ENCODE measurements at regions not wholly inside any gene's neighbourhood (a gene's known extent, or its start where the extent isn't known, plus 50 kb on each side); places are given as distances from the start of the nearest gene placed in this dataset.

GRCh38 chr2:139055202-139055601, 275.0 kb upstream of the NXPH2 start:
- Histone ChIP-seq H3K27ac (no peak overlapping the region), H3K4me1 (no peaks in the 10 kb centered on the region), H3K4me3 (no peak overlapping the region), H3K36me3 (no peaks in the 10 kb centered on the region), H3K9me3 (no peaks in the 10 kb centered on the region), H3K27me3 (no peaks in the 10 kb centered on the region)
- no peak for TF ChIP-seq POLR2A (IDR thresholded peaks at IDR 0.05)
- no peak for TF ChIP-seq CTCF (IDR thresholded peaks at IDR 0.05)
- no peak for DNase-seq

- Histone ChIP-seq H3K27ac (no peak overlapping the region), H3K4me3 (no peak overlapping the region), H3K27me3 (no peaks in the 10 kb centered on the region), H3K9me3 (no peaks in the 10 kb centered on the region), H3K4me1 (no peaks in the 10 kb centered on the region), H3K36me3 (no peaks in the 10 kb centered on the region)
- TF ChIP-seq POLR2A (IDR thresholded peaks at IDR 0.05) (no peak), CTCF (IDR thresholded peaks at IDR 0.05) (no peak)
- no peak for DNase-seq
Observed at GRCh38 chr2:139048017-139048416, 267.8 kb upstream of the NXPH2 start.

- no peaks in the 10 kb centered on the region for H3K4me1 ChIP-seq
- no peak for DNase-seq
- TF ChIP-seq POLR2A (IDR thresholded peaks at IDR 0.05) (no peak), CTCF (IDR thresholded peaks at IDR 0.05) (no peak)
- peaks cover 0 to under 1% (median 0%) of the 10 kb centered on the region in 4 donors for H3K9me3 ChIP-seq
- no peaks in the 10 kb centered on the region for H3K36me3 ChIP-seq
- H3K4me3 ChIP-seq = no peak overlapping the region
- no peaks in the 10 kb centered on the region for H3K27me3 ChIP-seq
- no peak overlapping the region for H3K27ac ChIP-seq
Observed at GRCh38 chr2:139045524-139045923, 265.3 kb upstream of the NXPH2 start.

GRCh38 chr2:139034064-139034463, 253.9 kb upstream of the NXPH2 start:
- H3K4me3 ChIP-seq = no peak overlapping the region
- no peaks in the 10 kb centered on the region for H3K9me3 ChIP-seq
- TF ChIP-seq CTCF (IDR thresholded peaks at IDR 0.05) (no peak), POLR2A (IDR thresholded peaks at IDR 0.05) (no peak)
- no peaks in the 10 kb centered on the region for H3K36me3 ChIP-seq
- H3K4me1 ChIP-seq = no peaks in the 10 kb centered on the region
- no peak overlapping the region for H3K27ac ChIP-seq
- H3K27me3 ChIP-seq = no peaks in the 10 kb centered on the region
- DNase-seq = no peak

- no peak for DNase-seq
- Histone ChIP-seq H3K4me3 (no peak overlapping the region), H3K27me3 (no peaks in the 10 kb centered on the region), H3K27ac (no peak overlapping the region), H3K9me3 (no peaks in the 10 kb centered on the region), H3K4me1 (no peaks in the 10 kb centered on the region), H3K36me3 (no peaks in the 10 kb centered on the region)
- TF ChIP-seq POLR2A (IDR thresholded peaks at IDR 0.05) = no peak
- no peak for TF ChIP-seq CTCF (IDR thresholded peaks at IDR 0.05)
Observed at GRCh38 chr2:139033300-139033699, 253.1 kb upstream of the NXPH2 start.

- no peak overlapping the region for H3K27ac ChIP-seq
- no peaks in the 10 kb centered on the region for H3K4me1 ChIP-seq
- DNase-seq = no peak
- H3K36me3 ChIP-seq = no peaks in the 10 kb centered on the region
- H3K4me3 ChIP-seq = no peak overlapping the region
- H3K27me3 ChIP-seq = no peaks in the 10 kb centered on the region
- no peak for TF ChIP-seq POLR2A (IDR thresholded peaks at IDR 0.05)
- TF ChIP-seq CTCF (IDR thresholded peaks at IDR 0.05) = no peak
- H3K9me3 ChIP-seq = no peaks in the 10 kb centered on the region
Observed at GRCh38 chr2:139031722-139032121, 251.5 kb upstream of the NXPH2 start.
